ENCODE measurements at regions not wholly inside any gene's neighbourhood (a gene's known extent, or its start where the extent isn't known, plus 50 kb on each side); places are given as distances from the start of the nearest gene placed in this dataset.
A peak's percentile ranks its signal among the peaks of the same experiment; 100 is the strongest.

GRCh38 chr1:5748286-5749225 lies 243.7 kb downstream of the NPHP4 start:
- CTCF ChIA-PET: interaction anchor here (0.8 kb wide), 1 partner anchor 17 kb away, joined by 3 read pairs; no protein-coding TSS in a partner anchor
- H3K4me1 Mint-ChIP-seq: peaks cover 42% of the 10 kb centered on the region
- POLR2A ChIA-PET: no interaction called here
- DNase-seq (ENCODE audit: low spot score): no peak
- TF ChIP-seq ATF2 (CRISPR knock-in tag; IDR thresholded peaks at IDR 0.05; ENCODE audit: borderline replicate concordance, low read depth): no peak
- TF ChIP-seq GRHL2 (CRISPR knock-in tag; IDR thresholded peaks at IDR 0.05; ENCODE audit: insufficient replicate concordance, severe bottlenecking): no peak
- no peak for TF ChIP-seq NR1H2 (CRISPR knock-in tag; IDR thresholded peaks at IDR 0.05)
- TF ChIP-seq PRDM15 (CRISPR knock-in tag; IDR thresholded peaks at IDR 0.05): no peak
- no peaks in the 10 kb centered on the region; the same call in 1 of the 2 replicates for H3K27me3 Mint-ChIP-seq (ENCODE audit: low read depth)
- no peaks in the 10 kb centered on the region for H3K9me3 Mint-ChIP-seq
- no peak overlapping the region for H3K27ac Mint-ChIP-seq
- H3K4me3 Mint-ChIP-seq: no peak overlapping the region
- no peaks in the 10 kb centered on the region for H3K36me3 Mint-ChIP-seq
- ATAC-seq: no peak

GRCh38 chr1:5747426-5748285 lies 244.6 kb downstream of the NPHP4 start:
- DNase-seq (ENCODE audit: low spot score): no peak
- peaks cover 37% of the 10 kb centered on the region for H3K4me1 Mint-ChIP-seq
- ATAC-seq: no peak
- no peak for TF ChIP-seq MXD4 (CRISPR knock-in tag; IDR thresholded peaks at IDR 0.05; ENCODE audit: borderline replicate concordance)
- no peak for TF ChIP-seq ZNF423 (CRISPR knock-in tag; IDR thresholded peaks at IDR 0.05)
- peak; percentile 84 for TF ChIP-seq ZNF263 (CRISPR knock-in tag; IDR thresholded peaks at IDR 0.05; ENCODE audit: low read depth)
- TF ChIP-seq ZNF512 (CRISPR knock-in tag; IDR thresholded peaks at IDR 0.05; ENCODE audit: borderline replicate concordance): 0 out of 2 replicates have a peak, but pooled peaks have one; percentile 72
- TF ChIP-seq GRHL2 (CRISPR knock-in tag; IDR thresholded peaks at IDR 0.05; ENCODE audit: insufficient replicate concordance, severe bottlenecking): no peak
- no peak for TF ChIP-seq ATF6 (CRISPR knock-in tag; IDR thresholded peaks at IDR 0.05)
- no peak for TF ChIP-seq ARID4B (CRISPR knock-in tag; IDR thresholded peaks at IDR 0.05; ENCODE audit: borderline replicate concordance)
- H3K36me3 Mint-ChIP-seq: peaks cover under 1% of the 10 kb centered on the region; the same call in 1 of the 2 replicates
- H3K27ac Mint-ChIP-seq: no peak overlapping the region
- no peak overlapping the region for H3K4me3 Mint-ChIP-seq
- peaks cover 1% of the 10 kb centered on the region for H3K9me3 Mint-ChIP-seq
- ChIA-PET POLR2A (no interaction called here), CTCF (interaction anchor here (0.6 to 3.1 kb wide), 6 partner anchors 18 to 1967 kb away, joined by 3 to 56 read pairs (median 14); no protein-coding TSS in a partner anchor)
- no peaks in the 10 kb centered on the region; the same call in 1 of the 2 replicates for H3K27me3 Mint-ChIP-seq (ENCODE audit: low read depth)

Measured in WTC11 (cell line).